ENCODE measurements at regions not wholly inside any gene's neighbourhood (a gene's known extent, or its start where the extent isn't known, plus 50 kb on each side); places are given as distances from the start of the nearest gene placed in this dataset.
"Not testable (repeated sequence)": the region's sequence is repeated elsewhere in the genome, so short reads cannot be mapped to it uniquely, and the experiment has no call there.

DNA sequence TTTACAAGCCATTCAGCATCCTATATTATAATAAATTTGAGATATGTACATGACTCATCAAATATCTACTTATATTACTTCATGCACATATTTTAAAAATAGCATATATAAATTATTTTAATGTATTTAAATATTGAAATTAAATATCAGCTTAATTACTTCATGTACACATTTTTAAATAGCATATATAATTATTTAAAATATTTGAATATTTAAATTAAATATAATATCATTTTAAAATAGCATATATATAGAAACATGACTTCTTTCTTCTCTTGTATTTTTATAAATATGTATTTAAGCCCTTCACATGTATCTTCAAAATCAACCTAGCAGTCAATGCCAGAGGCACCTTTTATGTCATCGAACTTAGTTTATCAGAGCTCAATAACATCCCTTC is 298.8 kb upstream of the DSEL start:
- DNase-seq = no peak

DNA sequence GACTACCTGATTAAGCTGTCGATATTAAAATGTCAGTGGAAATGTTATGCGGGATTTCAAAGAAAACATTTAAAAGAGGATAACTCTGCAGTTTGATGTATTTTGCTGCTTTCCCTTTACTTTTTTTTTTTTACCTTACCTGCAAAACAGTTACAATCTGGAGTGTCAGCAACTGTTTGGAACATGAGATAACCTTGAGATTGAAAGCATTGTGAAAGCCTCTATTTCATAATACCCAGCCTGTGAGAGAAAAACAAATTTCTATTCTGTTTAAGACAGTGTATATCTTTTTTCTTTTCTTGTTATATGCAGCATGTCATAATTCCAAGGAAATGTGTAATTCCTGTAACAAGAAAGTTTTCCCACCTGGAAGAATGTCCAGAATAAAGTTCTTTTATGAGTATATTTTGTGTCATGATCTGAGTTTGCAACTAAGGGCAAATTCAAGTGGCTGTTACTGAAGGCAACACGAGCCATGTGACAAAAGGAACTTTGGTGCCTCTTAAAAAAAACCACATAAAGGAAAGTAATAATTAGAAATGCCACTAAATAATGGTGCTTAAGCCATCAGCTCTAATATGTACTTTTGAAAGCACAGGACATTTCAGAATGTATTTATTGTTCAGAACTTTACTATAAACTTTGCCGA is 297.0 kb upstream of the DSEL start:
- DNase-seq = no peak

DNA sequence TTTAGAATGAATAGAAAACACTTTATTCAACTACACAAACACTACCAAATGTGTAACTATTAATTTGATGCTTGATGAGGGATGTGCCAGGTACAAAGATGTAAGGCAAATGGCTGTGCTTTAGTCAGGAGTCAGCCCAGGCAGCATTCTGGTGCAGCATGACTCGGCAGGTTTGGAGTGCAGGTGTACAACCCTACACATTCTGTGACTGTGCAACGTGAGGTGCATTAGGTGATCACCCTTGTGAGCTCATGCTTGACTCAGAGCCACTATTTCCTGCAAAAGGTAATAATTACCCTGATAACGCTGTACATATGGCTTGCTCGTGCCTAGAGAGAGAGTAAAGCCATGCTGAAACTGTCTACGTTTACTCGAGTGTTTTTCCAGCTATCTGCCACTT is 288.7 kb upstream of the DSEL start:
- DNase-seq = no peak

DNA sequence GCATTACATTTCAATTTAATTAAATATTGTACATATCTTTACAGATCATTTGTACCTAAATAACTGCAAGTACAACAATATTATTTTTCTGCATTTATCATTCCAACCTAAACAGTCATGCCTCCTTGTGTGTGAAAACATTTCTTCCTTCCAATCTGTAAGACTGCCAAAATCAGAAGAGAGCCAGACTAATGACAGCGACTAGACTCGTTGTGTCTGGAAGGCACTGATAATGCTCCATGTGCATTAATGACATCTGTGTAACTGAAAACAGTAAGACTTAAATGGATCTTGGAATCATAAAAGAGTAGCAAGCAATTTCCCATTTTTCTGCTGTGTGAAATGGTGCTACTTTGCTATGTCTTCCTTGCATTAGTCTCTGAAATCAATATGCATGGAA is 278.0 kb upstream of the DSEL start:
- DNase-seq = no peak

DNA sequence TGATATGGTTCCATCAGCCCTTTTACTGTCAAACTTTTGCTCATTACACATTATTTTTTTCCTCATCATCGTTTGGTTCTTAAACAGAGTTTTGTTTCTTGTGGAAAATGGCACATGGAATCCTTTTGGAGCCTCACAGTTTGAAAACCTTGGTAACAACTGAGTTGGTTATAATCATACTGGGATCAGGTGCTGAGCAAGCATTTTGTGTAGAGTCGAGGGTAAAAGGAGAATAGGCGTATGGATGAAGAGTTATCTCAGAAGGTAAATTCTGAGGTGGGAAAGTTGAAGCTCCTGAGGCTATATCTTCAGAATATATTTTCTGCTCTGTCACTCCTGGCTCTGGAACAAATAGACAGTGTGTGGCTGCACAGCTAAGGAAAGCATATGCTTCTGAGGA is 274.0 kb upstream of the DSEL start:
- DNase-seq = no peak

DNA sequence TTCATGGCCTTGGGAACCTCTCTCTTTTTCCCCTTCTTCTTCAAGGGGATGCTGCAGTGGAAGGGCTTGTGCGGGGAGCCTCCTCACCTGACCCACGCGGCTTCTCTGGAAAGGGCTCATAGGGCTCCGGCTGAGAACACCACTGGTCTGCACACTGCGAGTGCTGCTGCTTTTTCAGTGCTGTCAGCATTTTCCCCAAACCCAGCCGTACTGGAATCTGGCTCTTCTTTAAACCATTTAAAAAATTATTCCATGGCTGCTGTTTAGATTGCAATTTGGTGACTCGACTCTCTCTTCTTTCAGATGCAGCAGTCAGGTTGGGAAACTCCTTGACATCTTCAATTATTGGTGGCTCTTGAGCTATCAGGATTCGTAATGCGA is 272.6 kb upstream of the DSEL start:
- no peak for DNase-seq

DNA sequence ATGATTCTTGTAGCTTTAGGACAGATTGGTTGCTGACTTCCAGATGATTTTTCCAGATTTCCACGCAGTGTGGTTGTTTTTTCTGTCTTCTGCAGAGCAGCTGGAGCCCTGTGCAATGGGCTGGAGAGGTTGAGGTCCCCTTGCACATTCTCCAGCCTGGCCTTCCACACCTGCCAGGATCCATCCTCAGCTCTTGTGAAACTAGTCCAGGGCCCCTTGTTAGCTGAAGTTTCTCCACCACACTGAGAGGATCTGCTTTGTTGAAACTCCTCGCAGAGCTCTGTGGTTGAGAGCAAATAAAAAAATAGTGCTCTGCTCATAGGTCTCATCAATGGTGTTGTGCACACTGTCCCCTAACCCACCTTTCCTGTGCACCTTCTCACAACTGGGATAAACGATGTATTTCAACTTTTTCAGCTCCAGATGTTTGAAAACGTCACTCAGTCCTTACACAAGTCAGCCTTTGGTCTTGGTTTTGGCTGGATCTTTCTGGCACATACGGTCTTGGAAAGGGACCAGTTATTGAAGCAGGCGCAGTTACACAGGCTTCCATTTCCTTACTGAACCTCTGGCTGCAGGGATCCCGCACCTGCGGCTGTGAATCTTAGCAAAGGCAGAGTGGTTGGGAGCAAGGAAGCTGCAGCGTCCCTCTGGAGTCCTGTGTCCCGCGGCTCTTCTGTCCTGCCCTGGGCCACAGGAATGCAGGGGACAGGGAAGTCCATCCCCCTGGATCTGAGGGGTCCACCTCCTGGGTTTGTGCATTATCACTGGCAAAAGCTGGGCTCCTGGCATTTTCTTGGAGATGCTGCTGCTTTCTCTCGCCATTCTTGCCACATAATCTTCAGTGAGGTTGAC is 272.0 kb upstream of the DSEL start:
- no peak for DNase-seq

DNA sequence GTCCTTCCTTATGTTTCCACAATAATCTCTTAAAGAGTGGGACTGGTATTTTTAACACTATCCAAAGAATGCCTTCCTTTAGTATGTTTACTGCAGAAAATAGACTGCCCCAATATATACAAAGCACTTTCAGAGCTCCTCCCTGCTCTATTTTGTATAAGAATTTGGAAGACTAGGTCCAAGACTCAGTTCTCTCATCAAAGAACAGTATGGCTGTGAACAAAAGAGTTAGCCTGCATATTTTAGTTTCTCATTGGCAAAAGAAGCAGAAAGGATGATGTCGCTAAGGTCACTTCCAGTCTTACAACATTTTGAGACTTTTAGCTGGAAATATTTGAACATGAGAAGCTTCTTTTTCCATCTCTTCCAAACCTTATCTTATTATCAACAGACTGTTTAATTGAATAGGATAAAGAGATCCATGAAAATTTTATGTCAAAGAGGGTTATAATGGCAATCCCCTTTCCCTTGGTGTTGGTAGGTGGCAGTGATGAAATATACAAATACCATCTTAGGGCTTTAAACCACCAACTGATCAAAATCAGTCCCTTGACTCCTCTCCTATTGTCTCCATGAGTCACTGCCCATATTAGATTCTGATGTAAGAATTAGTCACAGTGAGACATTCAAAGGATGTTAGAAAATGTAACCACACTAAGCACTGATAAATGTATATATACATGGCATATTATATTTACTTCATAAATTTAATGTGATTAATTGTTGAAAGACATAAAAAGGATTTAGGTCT is 266.9 kb upstream of the DSEL start:
- peak; percentile 20 for DNase-seq

DNA sequence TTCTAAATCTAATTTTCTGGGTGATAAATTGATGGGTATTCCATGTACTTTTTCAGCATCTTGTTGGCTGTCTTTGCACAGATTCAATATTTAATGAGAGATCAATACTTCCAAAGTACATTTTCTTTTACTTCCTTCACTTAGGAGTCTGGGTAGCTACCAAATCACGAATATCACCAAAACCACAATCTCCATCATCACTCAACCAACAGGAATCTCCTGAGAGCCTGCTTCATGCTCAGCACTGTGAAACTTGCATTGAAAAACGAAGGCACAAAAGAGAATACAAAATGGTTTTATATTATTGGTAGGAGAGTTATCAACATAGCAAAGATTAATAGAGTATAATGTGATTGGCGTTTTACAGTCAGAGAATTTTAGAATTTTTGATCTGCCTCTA is 261.5 kb upstream of the DSEL start:
- DNase-seq = no peak

DNA sequence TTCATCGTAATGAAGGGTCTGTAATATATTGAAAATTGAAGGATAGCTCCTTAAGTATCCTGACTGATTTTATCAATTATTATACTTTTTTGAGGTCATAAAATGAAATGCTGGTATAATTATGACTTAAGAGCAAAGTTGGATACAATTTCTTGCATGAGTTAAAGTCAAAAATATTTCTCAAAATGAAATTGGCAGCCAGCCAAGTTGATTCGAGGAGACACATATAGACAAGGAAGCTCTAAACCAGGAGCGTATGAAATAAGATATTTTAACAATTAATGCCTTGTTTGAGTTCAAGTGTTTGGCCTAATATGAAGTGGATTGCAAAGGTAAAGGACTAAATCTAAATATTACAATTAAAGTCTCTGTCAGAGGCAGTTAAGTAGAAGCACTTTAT is 260.4 kb upstream of the DSEL start:
- no peak for DNase-seq

DNA sequence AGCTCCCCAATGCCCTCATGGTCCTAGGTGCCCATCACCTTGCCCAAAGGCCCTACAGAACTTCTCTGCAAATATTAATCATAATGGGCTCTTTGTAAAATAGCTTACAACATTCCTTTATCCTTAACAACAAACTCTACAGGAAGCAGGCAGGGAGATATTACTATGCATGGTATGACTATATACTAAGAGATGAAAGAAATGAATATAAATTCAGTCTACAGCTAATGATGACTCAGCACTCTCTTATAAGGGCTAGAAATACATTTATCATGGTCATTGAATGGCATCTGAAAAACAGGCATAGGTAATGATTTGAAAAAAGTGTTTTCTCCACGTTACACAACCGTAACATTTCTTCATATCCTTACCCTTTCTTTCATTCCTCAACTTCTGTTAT is 254.8 kb upstream of the DSEL start:
- DNase-seq = no peak

DNA sequence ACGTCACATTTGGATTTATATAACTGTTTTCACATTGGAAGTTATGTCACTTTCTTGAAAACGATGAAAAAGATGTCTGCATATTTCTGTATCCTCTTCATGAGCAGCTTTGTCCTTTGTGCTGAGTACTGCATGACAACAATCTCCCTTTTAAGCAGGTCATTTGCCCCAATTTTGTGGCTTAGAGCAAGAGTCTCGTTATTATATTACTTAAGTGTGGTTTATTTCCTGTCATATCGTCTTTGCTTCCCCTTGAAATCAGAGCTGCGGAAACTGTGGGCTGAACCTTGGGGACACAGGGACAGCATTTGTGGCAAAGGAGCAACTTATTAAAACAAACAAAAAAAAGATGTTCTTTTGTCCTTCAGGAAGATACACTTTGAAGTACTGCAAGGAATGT is 254.0 kb upstream of the DSEL start:
- DNase-seq = no peak

DNA sequence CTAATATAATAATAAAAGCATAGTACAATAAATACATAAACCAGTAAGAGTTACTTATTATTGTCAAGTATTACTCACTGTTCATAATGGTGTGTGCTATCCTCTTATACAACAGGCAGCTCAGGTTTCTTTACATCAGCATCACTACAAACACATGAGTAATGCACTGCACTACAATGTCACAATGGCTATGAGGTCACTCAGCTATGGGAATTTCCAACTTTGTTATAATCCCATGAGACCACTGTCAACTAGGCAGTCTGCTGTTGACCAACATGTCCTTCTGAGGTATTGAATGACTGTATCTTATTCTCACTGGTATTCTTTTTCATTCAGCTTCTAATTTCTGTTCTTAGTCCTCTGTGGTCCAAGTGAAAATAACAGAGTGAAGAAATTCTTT is 250.4 kb upstream of the DSEL start:
- DNase-seq = no peak

DNA sequence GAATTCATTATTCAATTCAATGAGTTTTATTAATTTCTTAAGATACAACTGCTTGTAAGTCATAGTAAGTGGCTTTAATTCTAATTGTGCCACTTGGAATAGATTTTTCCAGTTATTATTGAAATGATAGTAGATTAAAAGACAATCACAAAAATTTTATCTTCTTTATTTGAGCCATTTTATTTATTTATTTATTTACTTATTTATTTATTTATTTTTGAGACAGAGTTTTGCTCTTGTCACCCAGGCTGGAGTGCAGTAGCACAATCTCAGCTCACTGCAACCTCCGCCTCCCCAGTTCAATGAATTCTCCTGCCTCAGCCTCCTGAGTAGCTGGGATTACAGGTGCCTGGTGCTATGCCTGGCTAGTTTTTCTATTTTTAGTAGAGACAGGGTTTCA is 235.7 kb upstream of the DSEL start:
- not testable (repeated sequence) for DNase-seq

DNA sequence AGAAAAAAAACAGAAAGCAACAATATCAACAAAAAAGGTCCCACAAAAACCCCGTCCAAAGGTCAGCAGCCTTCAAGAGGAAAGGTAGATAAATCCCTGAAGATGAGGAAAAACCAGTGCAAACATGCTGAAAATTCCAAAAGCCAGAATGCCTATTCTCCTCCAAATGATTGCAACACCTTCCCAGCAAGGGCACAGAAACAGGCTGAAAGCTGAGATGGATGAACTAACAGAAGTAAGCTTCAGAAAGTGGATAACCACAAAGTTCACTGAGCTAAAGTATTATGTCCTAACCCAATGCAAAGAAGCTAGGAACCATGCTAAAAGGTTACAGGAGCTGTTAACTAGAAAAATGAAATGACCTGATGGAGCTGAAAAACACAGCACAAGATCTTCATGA is 226.4 kb upstream of the DSEL start:
- DNase-seq = no peak

DNA sequence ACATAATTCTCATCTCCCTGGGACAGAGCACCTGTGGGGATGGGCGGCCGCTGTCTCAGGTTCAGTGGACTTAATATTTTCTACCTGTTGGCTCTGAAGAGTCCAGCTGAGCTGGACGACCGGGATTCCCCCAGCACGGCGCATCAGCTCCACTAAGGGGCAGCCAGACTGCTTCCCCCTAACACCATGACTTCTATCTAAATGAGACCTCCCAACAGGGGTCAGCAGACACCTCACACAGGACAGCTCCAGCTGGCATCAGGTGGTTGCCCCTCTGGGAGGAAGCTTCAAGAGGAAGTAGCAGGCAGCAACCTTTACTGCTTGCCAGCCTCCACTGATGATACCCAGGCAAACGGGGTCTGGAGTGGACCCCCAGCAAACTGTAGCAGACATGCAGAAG is 226.0 kb upstream of the DSEL start:
- DNase-seq = no peak

DNA sequence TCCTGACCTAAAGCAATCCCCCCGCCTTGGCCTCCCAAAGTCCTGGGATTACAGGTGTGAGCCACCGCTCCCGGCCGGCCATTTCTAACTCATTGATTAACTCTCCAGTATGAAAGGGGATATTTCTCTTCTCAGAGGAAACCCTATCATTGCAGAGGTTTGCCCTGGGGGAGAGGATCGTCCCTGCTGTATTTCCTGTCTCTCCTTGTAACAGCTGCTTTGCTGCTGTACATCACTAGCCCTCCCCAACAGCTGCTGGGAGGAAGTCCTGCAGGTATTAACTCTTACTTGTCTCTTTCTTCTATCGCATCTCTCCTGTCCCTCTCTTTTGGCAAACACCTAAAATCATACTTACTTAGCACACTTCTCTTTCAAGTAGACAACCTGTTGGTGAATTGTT is 219.0 kb upstream of the DSEL start:
- no peak for DNase-seq

DNA sequence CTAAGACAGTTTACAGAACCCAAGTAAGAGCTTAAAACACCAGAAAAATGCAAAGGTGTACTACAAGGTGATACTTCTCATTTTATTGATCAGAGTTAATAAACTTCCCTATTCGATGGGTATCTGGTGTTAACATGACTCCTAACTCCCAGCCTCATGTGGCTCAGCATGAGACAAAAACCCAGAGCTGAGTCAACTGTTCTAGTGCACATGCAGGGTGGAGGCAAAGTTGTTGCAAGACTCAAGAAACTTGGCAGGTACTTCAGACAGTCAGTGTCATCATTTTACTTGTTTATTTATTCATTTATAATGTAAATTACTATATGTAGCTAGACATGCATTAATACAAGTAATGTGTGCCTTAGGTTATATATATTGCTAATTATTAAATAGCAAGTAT is 216.6 kb upstream of the DSEL start:
- DNase-seq = no peak

DNA sequence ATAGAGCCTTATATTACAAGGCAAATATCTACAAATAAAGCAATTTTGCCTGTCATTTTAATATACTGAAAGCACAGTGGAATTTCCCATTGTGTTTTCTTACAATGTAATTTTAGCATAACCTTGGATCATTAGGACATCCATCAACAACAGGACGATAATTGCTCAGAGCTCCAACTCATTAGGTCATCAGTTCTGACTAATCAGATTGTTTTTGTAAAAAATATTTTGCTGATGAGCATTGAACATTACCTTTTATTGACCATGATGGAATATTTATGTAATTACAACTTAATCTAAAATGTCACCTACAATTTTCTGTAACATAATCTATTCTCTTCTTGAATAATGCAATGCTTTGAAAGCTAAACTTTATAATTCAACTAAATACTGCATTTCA is 215.3 kb upstream of the DSEL start:
- no peak for DNase-seq

DNA sequence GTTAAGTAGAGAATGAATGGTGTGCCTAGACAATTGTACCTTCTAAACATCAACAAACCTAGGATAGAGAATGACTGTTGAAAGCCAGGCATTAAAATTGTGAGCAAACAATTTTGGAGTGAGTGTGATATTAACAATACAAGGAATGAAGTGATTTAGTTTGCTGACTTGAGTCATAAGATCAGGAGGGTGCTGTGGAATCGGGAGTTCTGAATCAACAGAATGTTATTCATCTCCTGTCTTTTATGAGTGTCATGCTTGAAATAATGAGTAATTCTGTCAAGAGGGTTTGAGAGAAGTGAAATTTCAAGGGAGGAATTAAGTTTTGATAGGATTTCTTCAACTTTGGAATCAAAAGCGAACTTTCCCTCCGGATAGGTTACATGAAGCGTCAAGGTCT is 214.4 kb upstream of the DSEL start:
- DNase-seq = no peak

DNA sequence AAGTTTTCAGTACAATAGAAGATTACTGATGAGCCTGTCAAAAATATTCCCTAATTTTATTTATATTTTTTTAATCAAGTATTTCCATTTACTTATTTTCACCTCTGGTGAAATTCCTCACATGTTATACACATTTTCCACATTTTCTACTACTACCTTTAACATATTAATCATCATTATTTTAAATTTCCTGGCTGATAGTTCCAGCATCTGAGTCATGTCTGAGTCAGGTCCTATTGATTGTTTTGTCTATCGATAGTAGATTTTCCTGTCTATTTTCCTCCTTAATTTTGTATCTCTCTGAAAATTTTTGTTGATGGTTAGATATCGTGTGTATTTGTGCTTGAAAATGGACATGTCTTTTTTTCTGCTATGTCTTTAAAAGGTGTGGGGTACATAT is 211.8 kb upstream of the DSEL start:
- no peak for DNase-seq

DNA sequence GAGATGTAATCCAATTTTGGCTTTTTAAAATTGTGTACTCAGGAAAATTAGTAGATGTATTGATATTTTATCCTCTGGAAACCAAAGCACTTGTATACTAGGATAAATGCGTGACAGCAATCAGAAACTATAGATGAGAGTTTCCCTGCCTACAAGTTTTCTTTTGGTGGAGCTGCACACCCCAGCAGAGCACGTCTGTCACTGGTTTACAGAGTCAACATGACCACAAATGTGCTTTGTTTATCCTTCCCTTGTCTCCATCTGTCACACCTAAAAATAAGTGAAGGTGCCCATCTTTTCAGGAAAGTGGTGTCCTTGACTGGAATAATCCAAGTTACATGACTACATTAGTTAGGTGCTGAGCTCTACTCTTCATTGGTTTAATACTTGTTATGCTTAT is 210.4 kb upstream of the DSEL start:
- DNase-seq = no peak

DNA sequence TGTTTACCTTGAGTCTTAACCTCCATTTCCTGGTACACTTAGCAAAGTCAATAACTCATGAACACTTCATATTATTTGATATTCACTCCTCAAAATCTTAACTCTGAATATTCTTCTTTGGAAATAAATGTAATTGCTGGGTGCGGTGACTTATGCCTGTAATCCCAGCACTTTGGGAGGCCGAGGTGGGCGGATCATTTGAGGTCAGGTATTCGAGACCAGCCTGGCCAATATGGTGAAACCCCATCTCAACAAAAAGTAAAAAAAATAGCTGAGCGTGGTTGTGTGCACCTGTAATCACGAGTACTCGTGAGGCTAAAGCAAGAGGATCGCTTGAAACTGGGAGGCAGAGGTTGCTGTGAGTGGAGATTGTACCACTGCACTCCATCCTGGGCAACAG is 201.3 kb upstream of the DSEL start:
- no peak for DNase-seq

DNA sequence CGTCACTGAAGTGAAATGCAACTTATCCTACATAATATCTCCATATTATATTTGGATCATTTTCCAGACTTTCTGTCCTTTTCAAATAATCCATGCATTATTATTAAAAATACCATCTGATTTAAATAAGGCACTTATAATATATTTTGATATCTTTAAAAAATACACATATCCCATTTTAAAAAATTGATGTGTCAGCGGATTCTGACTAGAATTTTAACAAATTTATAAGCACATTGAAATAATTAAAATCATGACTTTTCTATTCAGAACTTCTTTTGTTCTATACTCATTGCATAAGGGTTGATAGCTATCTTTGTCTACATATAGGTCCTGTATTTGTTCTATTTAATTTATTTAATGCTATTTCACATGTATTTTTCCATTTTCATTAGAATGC is 199.0 kb upstream of the DSEL start:
- DNase-seq = no peak

All from activated CD4-positive, alpha-beta T cell treated with anti-CD3 and anti-CD28 coated beads, Interleukin-10, Interleukin-2, amounts not matched to agents 100 ng/mL and 50 ng/mL, durations not matched to agents 16 hours and 8 hours (primary cell).